ENCODE measurements at regions not wholly inside any gene's neighbourhood (a gene's known extent, or its start where the extent isn't known, plus 50 kb on each side); places are given as distances from the start of the nearest gene placed in this dataset.

DNA sequence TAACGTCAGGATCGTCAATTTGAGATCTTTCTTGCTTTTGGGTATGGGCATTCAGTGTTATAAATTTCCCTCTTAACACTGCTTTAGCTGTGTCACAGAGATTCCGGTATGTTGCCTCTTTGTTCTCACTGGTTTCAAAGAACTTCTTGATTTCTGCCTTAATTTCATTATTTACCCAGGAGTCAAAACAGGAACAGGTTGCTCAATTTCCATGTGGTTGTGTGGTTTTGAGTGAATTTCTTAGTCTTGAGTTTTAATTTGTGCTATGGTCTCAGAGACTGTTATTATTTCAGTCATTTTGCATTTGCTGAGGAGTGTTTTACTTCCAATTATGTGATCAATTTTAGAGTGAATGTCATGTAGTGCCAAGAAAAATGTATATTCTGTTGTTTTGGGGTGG, 153.1 kb downstream of the PCDH17 start:
- 84% methylated on average over 3 of the region's 3 CpGs for WGBS
- Histone ChIP-seq H3K4me1 (ENCODE audit: control insufficient read depth in 4 of 4, insufficient read depth in 4 of 4, low read length in 3 of 4) (no peaks in the 10 kb centered on the region), H3K4me3 (ENCODE audit: low read depth in 1 of 3, low read length in 3 of 3) (no peak overlapping the region), H3K36me3 (ENCODE audit: control insufficient read depth in 4 of 4, insufficient read depth in 3 of 4, low read depth in 1 of 4, low read length in 3 of 4) (no peaks in the 10 kb centered on the region), H3K9ac (ENCODE audit: low read depth in 1 of 2, low read length in 2 of 2) (no peak overlapping the region), H3K9me3 (ENCODE audit: control insufficient read depth in 4 of 4, low read length in 3 of 4) (no peaks in the 10 kb centered on the region), H3K27ac (ENCODE audit: low read depth in 1 of 2, low read length in 2 of 2) (no peak overlapping the region), H3K27me3 (ENCODE audit: control insufficient read depth in 4 of 4, insufficient read depth in 4 of 4, low read length in 3 of 4) (no peaks in the 10 kb centered on the region)
- TF ChIP-seq, protein P1, sequence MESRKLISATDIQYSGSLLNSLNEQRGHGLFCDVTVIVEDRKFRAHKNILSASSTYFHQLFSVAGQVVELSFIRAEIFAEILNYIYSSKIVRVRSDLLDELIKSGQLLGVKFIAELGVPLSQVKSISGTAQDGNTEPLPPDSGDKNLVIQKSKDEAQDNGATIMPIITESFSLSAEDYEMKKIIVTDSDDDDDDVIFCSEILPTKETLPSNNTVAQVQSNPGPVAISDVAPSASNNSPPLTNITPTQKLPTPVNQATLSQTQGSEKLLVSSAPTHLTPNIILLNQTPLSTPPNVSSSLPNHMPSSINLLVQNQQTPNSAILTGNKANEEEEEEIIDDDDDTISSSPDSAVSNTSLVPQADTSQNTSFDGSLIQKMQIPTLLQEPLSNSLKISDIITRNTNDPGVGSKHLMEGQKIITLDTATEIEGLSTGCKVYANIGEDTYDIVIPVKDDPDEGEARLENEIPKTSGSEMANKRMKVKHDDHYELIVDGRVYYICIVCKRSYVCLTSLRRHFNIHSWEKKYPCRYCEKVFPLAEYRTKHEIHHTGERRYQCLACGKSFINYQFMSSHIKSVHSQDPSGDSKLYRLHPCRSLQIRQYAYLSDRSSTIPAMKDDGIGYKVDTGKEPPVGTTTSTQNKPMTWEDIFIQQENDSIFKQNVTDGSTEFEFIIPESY (IDR thresholded peaks at IDR 0.05) = no peak
- TF ChIP-seq, protein P2, sequence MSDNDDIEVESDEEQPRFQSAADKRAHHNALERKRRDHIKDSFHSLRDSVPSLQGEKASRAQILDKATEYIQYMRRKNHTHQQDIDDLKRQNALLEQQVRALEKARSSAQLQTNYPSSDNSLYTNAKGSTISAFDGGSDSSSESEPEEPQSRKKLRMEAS (IDR thresholded peaks at IDR 0.05) = no peak
- TF ChIP-seq RXRA (IDR thresholded peaks at IDR 0.05) (no peak), RAD21 (IDR thresholded peaks at IDR 0.05) (no peak), TAF1 (conservative IDR thresholded peaks at IDR 0.05) (no peak)
- TF ChIP-seq, protein P3, sequence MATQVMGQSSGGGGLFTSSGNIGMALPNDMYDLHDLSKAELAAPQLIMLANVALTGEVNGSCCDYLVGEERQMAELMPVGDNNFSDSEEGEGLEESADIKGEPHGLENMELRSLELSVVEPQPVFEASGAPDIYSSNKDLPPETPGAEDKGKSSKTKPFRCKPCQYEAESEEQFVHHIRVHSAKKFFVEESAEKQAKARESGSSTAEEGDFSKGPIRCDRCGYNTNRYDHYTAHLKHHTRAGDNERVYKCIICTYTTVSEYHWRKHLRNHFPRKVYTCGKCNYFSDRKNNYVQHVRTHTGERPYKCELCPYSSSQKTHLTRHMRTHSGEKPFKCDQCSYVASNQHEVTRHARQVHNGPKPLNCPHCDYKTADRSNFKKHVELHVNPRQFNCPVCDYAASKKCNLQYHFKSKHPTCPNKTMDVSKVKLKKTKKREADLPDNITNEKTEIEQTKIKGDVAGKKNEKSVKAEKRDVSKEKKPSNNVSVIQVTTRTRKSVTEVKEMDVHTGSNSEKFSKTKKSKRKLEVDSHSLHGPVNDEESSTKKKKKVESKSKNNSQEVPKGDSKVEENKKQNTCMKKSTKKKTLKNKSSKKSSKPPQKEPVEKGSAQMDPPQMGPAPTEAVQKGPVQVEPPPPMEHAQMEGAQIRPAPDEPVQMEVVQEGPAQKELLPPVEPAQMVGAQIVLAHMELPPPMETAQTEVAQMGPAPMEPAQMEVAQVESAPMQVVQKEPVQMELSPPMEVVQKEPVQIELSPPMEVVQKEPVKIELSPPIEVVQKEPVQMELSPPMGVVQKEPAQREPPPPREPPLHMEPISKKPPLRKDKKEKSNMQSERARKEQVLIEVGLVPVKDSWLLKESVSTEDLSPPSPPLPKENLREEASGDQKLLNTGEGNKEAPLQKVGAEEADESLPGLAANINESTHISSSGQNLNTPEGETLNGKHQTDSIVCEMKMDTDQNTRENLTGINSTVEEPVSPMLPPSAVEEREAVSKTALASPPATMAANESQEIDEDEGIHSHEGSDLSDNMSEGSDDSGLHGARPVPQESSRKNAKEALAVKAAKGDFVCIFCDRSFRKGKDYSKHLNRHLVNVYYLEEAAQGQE (IDR thresholded peaks at IDR 0.05) = no peak
- DNase-seq (ENCODE audit: low spot score) = no peak

DNA sequence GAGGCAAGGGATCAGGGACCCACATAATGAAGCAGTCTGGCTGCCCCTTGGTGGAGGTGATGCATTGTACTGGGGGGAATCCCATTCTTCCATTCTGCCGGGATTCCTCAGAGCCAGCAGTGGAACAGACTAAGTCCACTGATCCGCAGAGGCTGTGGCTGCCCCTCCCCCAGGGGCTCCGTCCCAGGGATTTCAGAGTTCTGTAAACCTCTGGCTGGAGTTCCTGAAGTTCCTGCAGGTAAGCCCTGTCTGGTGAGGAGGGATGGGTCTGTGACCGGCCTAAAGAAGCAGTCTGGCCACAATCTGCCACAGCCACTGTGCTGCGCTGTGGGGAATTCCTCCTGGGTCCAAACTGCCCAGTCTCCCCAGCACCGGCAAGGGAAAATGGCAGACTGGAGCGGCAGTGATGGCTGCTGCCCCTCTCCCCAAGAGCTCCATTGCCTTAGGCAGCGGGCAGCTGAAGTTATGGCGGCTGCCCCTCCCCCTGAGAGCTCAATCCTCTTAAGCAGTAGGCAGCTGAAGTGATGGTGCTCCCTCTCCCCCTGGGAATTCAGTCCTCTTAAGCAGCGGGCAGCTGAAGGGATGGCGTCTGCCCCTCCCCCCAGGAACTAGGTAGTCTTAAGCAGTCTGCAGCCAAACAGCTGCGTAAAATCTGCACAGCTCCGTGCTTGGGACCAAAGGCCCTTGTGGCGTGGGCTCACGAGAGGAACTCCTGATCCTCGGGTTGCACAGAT, 155.7 kb downstream of the PCDH17 start:
- DNase-seq (ENCODE audit: low spot score) = no peak
- WGBS = 89% methylated on average over 16 of the region's 16 CpGs
- H3K36me3 ChIP-seq (ENCODE audit: control insufficient read depth in 4 of 4, insufficient read depth in 3 of 4, low read depth in 1 of 4, low read length in 3 of 4) = no peaks in the 10 kb centered on the region
- no peak overlapping the region for H3K27ac ChIP-seq (ENCODE audit: low read depth in 1 of 2, low read length in 2 of 2)
- H3K4me3 ChIP-seq (ENCODE audit: low read depth in 1 of 3, low read length in 3 of 3) = no peak overlapping the region
- no peaks in the 10 kb centered on the region for H3K27me3 ChIP-seq (ENCODE audit: control insufficient read depth in 4 of 4, insufficient read depth in 4 of 4, low read length in 3 of 4)
- H3K9ac ChIP-seq (ENCODE audit: low read depth in 1 of 2, low read length in 2 of 2) = no peak overlapping the region
- H3K9me3 ChIP-seq (ENCODE audit: control insufficient read depth in 4 of 4, low read length in 3 of 4) = no peaks in the 10 kb centered on the region
- TF ChIP-seq NR2F2 (IDR thresholded peaks at IDR 0.05) (no peak), JUND (IDR thresholded peaks at IDR 0.05) (no peak), RAD21 (IDR thresholded peaks at IDR 0.05) (no peak), RXRA (IDR thresholded peaks at IDR 0.05) (no peak), SP1 (IDR thresholded peaks at IDR 0.05) (no peak), YY1 (IDR thresholded peaks at IDR 0.05) (no peak), HNF4G (IDR thresholded peaks at IDR 0.05) (no peak), TAF1 (conservative IDR thresholded peaks at IDR 0.05) (no peak), FOXA2 (IDR thresholded peaks at IDR 0.05) (no peak), CTCF (IDR thresholded peaks at IDR 0.05; ENCODE audit: low read depth, low read length, missing input control) (no peak), FOXA1 (IDR thresholded peaks at IDR 0.05) (no peak)
- TF ChIP-seq, protein P3 (IDR thresholded peaks at IDR 0.05) = no peak
- TF ChIP-seq, protein P1 (IDR thresholded peaks at IDR 0.05) = no peak
- TF ChIP-seq, protein P2 (IDR thresholded peaks at IDR 0.05) = no peak
- no peaks in the 10 kb centered on the region for H3K4me1 ChIP-seq (ENCODE audit: control insufficient read depth in 4 of 4, insufficient read depth in 4 of 4, low read length in 3 of 4)
